ENCODE measurements at regions not wholly inside any gene's neighbourhood (a gene's known extent, or its start where the extent isn't known, plus 50 kb on each side); places are given as distances from the start of the nearest gene placed in this dataset.

DNA sequence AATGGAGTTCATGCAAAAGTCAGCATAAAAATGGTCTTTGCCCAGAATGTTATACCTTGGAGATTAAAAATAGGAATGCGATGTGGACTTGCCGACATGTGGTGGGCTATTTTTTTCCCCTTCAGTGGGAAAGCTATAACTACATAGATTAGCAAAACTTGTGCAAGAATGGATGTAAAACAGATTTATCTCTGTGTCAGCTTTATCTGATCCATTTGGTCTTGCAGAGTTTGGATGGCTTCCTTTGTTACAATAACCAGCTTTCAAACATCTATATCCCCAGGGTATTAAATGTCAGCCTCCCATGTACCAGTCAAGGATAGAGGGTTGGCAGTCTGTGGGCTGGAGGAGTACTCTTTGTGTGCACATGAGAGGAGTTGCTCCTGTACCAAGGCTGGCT, 284.9 kb downstream of the TMEM38B start:
- POLR2A ChIA-PET: no interaction called here
- Histone ChIP-seq H3K9ac (replicated peaks; ENCODE audit: extremely low read depth, insufficient read depth, low read length) (no peak overlapping the region), H3K27ac (ENCODE audit: insufficient read depth, low read depth, low read length) (no peak overlapping the region), H2AFZ (ENCODE audit: low read depth, low read length) (no peak overlapping the region), H3K4me3 (replicated peaks in 1 of 3; ENCODE audit: insufficient read depth in 1 of 3, low read depth in 1 of 3, low read length in 3 of 3) (no peak overlapping the region), H3K4me2 (ENCODE audit: insufficient read depth, low read length) (no peak overlapping the region), H3K9me3 (replicated peaks; ENCODE audit: control insufficient read depth, insufficient read depth, low read length) (no peaks in the 10 kb centered on the region), H4K20me1 (replicated peaks; ENCODE audit: control insufficient read depth, extremely low read depth, insufficient read depth, low read length) (no peaks in the 10 kb centered on the region), H3K27me3 (ENCODE audit: control insufficient read depth in 2 of 2, insufficient read depth in 2 of 2, low read length in 2 of 2) (no peaks in the 10 kb centered on the region), H3K36me3 (ENCODE audit: control insufficient read depth in 2 of 2, extremely low read depth in 1 of 2, insufficient read depth in 2 of 2, low read length in 2 of 2) (no peaks in the 10 kb centered on the region), H3K9me1 (replicated peaks; ENCODE audit: control insufficient read depth, extremely low read depth, insufficient read depth, low read length) (no peaks in the 10 kb centered on the region), H3K4me1 (ENCODE audit: control insufficient read depth, extremely low read depth, insufficient read depth, low read length) (no peaks in the 10 kb centered on the region), H3K79me2 (ENCODE audit: control insufficient read depth, insufficient read depth, low read length) (no peaks in the 10 kb centered on the region)
- DNase-seq (ENCODE audit: low read depth, low spot score): no peak
- CTCF ChIA-PET: no interaction called here
- dilution Hi-C loops (cut with MboI; ENCODE audit: extremely low pct_ligation_motif_present, low sequenced_read_pairs) (no loop called here), intact Hi-C loops (cut with micrococcal nuclease) (no loop called here)
- no TSS peak for BruUV-seq (replicated peaks)
- TF ChIP-seq POLR2A (IDR thresholded peaks at IDR 0.05; ENCODE audit: low read depth, low read length) (no peak), JUN (IDR thresholded peaks at IDR 0.05; ENCODE audit: borderline replicate concordance, insufficient read depth, insufficient read length, low read depth) (no peak), POLR2AphosphoS5 (IDR thresholded peaks at IDR 0.05; ENCODE audit: insufficient read depth, low read depth, low read length) (no peak), GATA2 (IDR thresholded peaks at IDR 0.05; ENCODE audit: insufficient read depth, insufficient read length, low read depth, low read length) (no peak), FOS (IDR thresholded peaks at IDR 0.05; ENCODE audit: borderline replicate concordance, insufficient read depth, low read length) (no peak), EZH2 (IDR thresholded peaks at IDR 0.05; ENCODE audit: borderline replicate concordance, low read depth, low read length, severe bottlenecking) (no peak), MYC (IDR thresholded peaks at IDR 0.05; ENCODE audit: low read depth, low read length) (no peak)
- TF ChIP-seq, protein P1, sequence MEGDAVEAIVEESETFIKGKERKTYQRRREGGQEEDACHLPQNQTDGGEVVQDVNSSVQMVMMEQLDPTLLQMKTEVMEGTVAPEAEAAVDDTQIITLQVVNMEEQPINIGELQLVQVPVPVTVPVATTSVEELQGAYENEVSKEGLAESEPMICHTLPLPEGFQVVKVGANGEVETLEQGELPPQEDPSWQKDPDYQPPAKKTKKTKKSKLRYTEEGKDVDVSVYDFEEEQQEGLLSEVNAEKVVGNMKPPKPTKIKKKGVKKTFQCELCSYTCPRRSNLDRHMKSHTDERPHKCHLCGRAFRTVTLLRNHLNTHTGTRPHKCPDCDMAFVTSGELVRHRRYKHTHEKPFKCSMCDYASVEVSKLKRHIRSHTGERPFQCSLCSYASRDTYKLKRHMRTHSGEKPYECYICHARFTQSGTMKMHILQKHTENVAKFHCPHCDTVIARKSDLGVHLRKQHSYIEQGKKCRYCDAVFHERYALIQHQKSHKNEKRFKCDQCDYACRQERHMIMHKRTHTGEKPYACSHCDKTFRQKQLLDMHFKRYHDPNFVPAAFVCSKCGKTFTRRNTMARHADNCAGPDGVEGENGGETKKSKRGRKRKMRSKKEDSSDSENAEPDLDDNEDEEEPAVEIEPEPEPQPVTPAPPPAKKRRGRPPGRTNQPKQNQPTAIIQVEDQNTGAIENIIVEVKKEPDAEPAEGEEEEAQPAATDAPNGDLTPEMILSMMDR (IDR thresholded peaks at IDR 0.05; ENCODE audit: extremely low read depth in 1 of 2, insufficient read depth in 1 of 2, low read depth in 1 of 2, low read length in 2 of 2): no peak
- TF ChIP-seq, protein P2, sequence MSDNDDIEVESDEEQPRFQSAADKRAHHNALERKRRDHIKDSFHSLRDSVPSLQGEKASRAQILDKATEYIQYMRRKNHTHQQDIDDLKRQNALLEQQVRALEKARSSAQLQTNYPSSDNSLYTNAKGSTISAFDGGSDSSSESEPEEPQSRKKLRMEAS (IDR thresholded peaks at IDR 0.05; ENCODE audit: insufficient read depth, insufficient read length): no peak
- FAIRE-seq: no peak
